ENCODE measurements at regions not wholly inside any gene's neighbourhood (a gene's known extent, or its start where the extent isn't known, plus 50 kb on each side); places are given as distances from the start of the nearest gene placed in this dataset.

- TF ChIP-seq CTCF (IDR thresholded peaks at IDR 0.05) (no peak), POLR2A (IDR thresholded peaks at IDR 0.05) (no peak)
Observed at GRCh38 chr13:44271473-44271872, 102.2 kb upstream of the SERP2 start.

Measured in uterus (tissue), 2 donors.